H9 (cell line): ENCODE measurements at regions not wholly inside any gene's neighbourhood (a gene's known extent, or its start where the extent isn't known, plus 50 kb on each side); places are given as distances from the start of the nearest gene placed in this dataset.

ENCODE experiments used
- DNase-seq: peaks from one replicate; pipeline ENCODE4 v3.0.0-alpha.2; 2017
- H2AFZ ChIP-seq: one replicate; pipeline ENCODE4 v1.6.1; 2013; ENCODE audit warnings: mild to moderate bottlenecking, low read length, control low read depth, moderate library complexity
- H2AK5ac ChIP-seq: 2 replicates; pipeline ENCODE4 v1.6.1; 2013; ENCODE audit warnings: low read length, control low read depth, mixed read lengths; ENCODE audit not compliant: insufficient read length
- H2BK120ac ChIP-seq: one replicate; pipeline ENCODE4 v1.6.1; 2013; ENCODE audit warnings: low read depth, mild to moderate bottlenecking, low read length, control low read depth, inconsistent platforms; ENCODE audit not compliant: poor library complexity, severe bottlenecking
- H2BK12ac ChIP-seq: 2 replicates; pipeline ENCODE4 v1.6.1; 2013; ENCODE audit warnings: low read length, control low read depth, mixed read lengths, low read depth; ENCODE audit not compliant: insufficient read length
- H2BK15ac ChIP-seq: 2 replicates; pipeline ENCODE4 v1.6.1; 2013; ENCODE audit warnings: low read depth, low read length, control low read depth
- H2BK20ac ChIP-seq: one replicate; pipeline ENCODE4 v1.6.1; 2013; ENCODE audit warnings: low read depth, mild to moderate bottlenecking, low read length, control low read depth, inconsistent platforms; ENCODE audit not compliant: poor library complexity, severe bottlenecking
- H2BK5ac ChIP-seq: 2 replicates; pipeline ENCODE4 v1.6.1; 2013; ENCODE audit warnings: low read length, control low read depth, mixed read lengths; ENCODE audit not compliant: insufficient read length
- H3K14ac ChIP-seq: 2 replicates; pipeline ENCODE4 v1.6.1; 2013; ENCODE audit warnings: low read length, control low read depth; ENCODE audit not compliant: insufficient read depth
- H3K18ac ChIP-seq: 2 replicates; pipeline ENCODE4 v1.6.1; 2013; ENCODE audit warnings: low read depth, mild to moderate bottlenecking, mixed read lengths, low read length, control low read depth; ENCODE audit not compliant: insufficient read length
- H3K23ac ChIP-seq: 2 replicates; pipeline ENCODE4 v1.6.1; 2013; ENCODE audit warnings: low read length, control low read depth, mixed read lengths, low read depth; ENCODE audit not compliant: insufficient read length
- H3K23me2 ChIP-seq: 2 replicates; pipeline ENCODE4 v1.6.1; 2013; ENCODE audit warnings: low read depth, mild to moderate bottlenecking, mixed read lengths, low read length, control low read depth; ENCODE audit not compliant: insufficient read length, poor library complexity, severe bottlenecking
- H3K27ac ChIP-seq: 2 replicates; pipeline ENCODE4 v1.5.1; 2013; ENCODE audit warnings: low read length, control low read depth, mixed read lengths, low read depth; ENCODE audit not compliant: insufficient read length
- H3K27me3 ChIP-seq: 2 replicates; pipeline ENCODE4 v1.6.1; 2013; ENCODE audit warnings: low read length, control low read depth, inconsistent platforms; ENCODE audit not compliant: insufficient read depth
- H3K4ac ChIP-seq: 2 replicates; pipeline ENCODE4 v1.6.1; 2013; ENCODE audit warnings: low read depth, mild to moderate bottlenecking, control low read depth, inconsistent platforms, low read length, moderate library complexity
- H3K4me1 ChIP-seq: 2 replicates; pipeline ENCODE4 v1.6.1; 2013; ENCODE audit warnings: low read length, control low read depth, inconsistent platforms; ENCODE audit not compliant: insufficient read depth
- H3K4me2 ChIP-seq: 2 replicates; pipeline ENCODE4 v1.6.1; 2013; ENCODE audit warnings: low read length, control low read depth, mixed read lengths; ENCODE audit not compliant: insufficient read length, insufficient read depth
- H3K56ac ChIP-seq: 2 replicates; pipeline ENCODE4 v1.6.1; 2013; ENCODE audit warnings: low read depth, mild to moderate bottlenecking, mixed read lengths, low read length, control low read depth; ENCODE audit not compliant: insufficient read length
- H3K79me1 ChIP-seq: 2 replicates; pipeline ENCODE4 v1.6.1; 2013; ENCODE audit warnings: low read depth, mild to moderate bottlenecking, moderate library complexity, low read length, control low read depth, inconsistent platforms; ENCODE audit not compliant: insufficient read depth, poor library complexity, severe bottlenecking
- H3K79me2 ChIP-seq: 2 replicates; pipeline ENCODE4 v1.6.1; 2013; ENCODE audit warnings: low read length, control low read depth, inconsistent platforms; ENCODE audit not compliant: insufficient read depth
- H3K9ac ChIP-seq: 2 replicates; pipeline ENCODE4 v1.6.1; 2013; ENCODE audit warnings: low read length, control low read depth, mixed read lengths; ENCODE audit not compliant: insufficient read length; ENCODE audit errors: extremely low read depth
- H3K9me3 ChIP-seq: one replicate; pipeline ENCODE4 v1.6.1; 2013; ENCODE audit warnings: low read depth, low read length, inconsistent platforms; ENCODE audit not compliant: control insufficient read depth
- H3T11ph ChIP-seq: one replicate; pipeline ENCODE4 v1.6.1; 2013; ENCODE audit warnings: mild to moderate bottlenecking, low read length, control low read depth, inconsistent platforms
- H4K20me1 ChIP-seq: one replicate; pipeline ENCODE4 v1.6.1; 2013; ENCODE audit not compliant: control insufficient read depth, insufficient read length, insufficient read depth
- H4K5ac ChIP-seq: 2 replicates; pipeline ENCODE4 v1.6.1; 2013; ENCODE audit warnings: low read depth, mild to moderate bottlenecking, mixed read lengths, low read length, control low read depth; ENCODE audit not compliant: insufficient read length
- H4K8ac ChIP-seq: replicated peaks from 2 replicates; pipeline ENCODE4 v1.6.1; 2013; ENCODE audit warnings: low read length, control low read depth, mixed read lengths, low read depth; ENCODE audit not compliant: insufficient read length
- H4K91ac ChIP-seq: 2 replicates; pipeline ENCODE4 v1.6.1; 2013; ENCODE audit warnings: low read depth, mild to moderate bottlenecking, moderate library complexity, mixed read lengths, low read length, control low read depth; ENCODE audit not compliant: insufficient read length
- H3K27ac Mint-ChIP-seq, 3 experiments: 2 replicates in 2 of 3; 3 replicates in 1 of 3; pipeline ENCODE4 v1.8.0; 2020 to 2021; ENCODE audit warnings: mixed read lengths in 3 of 3, mild to moderate bottlenecking in 1 of 3, moderate library complexity in 1 of 3
- H3K27me3 Mint-ChIP-seq: 2 replicates; pipeline ENCODE4 v1.8.0; 2021; ENCODE audit warnings: low read depth, mild to moderate bottlenecking, moderate library complexity, mixed read lengths
- H3K36me3 Mint-ChIP-seq, 3 experiments: 2 replicates in 2 of 3; 3 replicates in 1 of 3; pipeline ENCODE4 v1.8.0; 2020 to 2021; ENCODE audit warnings: low read depth in 3 of 3, mixed read lengths in 3 of 3; ENCODE audit not compliant: insufficient read depth in 1 of 3
- H3K4me1 Mint-ChIP-seq, 2 experiments: 2 replicates each; pipeline ENCODE4 v1.8.0; 2020; ENCODE audit warnings: mixed read lengths in 2 of 2
- H3K4me3 Mint-ChIP-seq, 2 experiments: 2 replicates in 1 of 2; 3 replicates in 1 of 2; pipeline ENCODE4 v1.8.0; 2020 to 2021; ENCODE audit warnings: mild to moderate bottlenecking in 2 of 2, mixed read lengths in 2 of 2, moderate library complexity in 1 of 2
- H3K9me3 Mint-ChIP-seq, 2 experiments: 2 replicates in 1 of 2; 3 replicates in 1 of 2; pipeline ENCODE4 v1.8.0; 2020; ENCODE audit warnings: mild to moderate bottlenecking in 2 of 2, mixed read lengths in 2 of 2, moderate library complexity in 1 of 2
- WGBS: extraction: QIAGEN DNeasy Blood & Tissue Kit; methylation state at CpG from one replicate; pipeline ENCODE4 v1.1.7; 2013; ENCODE audit warnings: missing lambda C conversion rate, low lambda C conversion rate, mixed read lengths; ENCODE audit not compliant: insufficient read length; ENCODE audit errors: extremely low coverage; 5-methylcytosine and 5-hydroxymethylcytosine counted together
- TF ChIP-seq, protein P1 (sequence below): fragments of 200-600 bp; sonication (generic); conservative IDR thresholded peaks from 3 replicates; pipeline ENCODE4 v1.8.0; 2021; ENCODE audit warnings: antibody characterized with exemption, mild to moderate bottlenecking

DNA sequence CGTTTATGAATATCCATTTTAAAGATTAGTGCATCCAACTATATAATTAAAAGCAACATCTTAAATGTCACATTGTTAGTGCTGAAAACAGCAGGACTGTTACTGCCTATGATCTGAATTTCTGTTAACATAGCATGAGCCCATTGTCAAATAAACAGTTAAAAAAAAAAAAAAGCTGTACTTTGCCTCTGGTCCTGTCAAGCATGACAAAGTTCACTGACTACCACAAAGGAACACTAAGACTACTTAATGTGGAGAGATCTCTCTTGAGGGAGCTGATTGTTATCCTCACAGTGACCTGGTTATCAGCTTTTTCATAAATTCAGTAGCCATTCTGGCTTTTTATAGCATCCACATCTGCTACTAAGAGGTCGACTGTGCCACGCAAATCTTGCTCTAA, 228.1 kb downstream of the TMEM200A start:
- Mint-ChIP-seq H3K4me3 (no peak overlapping the region), H3K27ac (no peak overlapping the region), H3K36me3 (peaks cover 0 to 5% (median 0%) of the 10 kb centered on the region in 3 experiments; a peak in 4 of 7 replicates), H3K27me3 (no peaks in the 10 kb centered on the region), H3K9me3 (peaks cover 0 to 5% of the 10 kb centered on the region in 2 experiments; a peak in 4 of 5 replicates), H3K4me1 (peaks cover 0 to 2% of the 10 kb centered on the region in 2 experiments; a peak in 1 of 4 replicates)
- H3K4me1 ChIP-seq: no peaks in the 10 kb centered on the region
- H2BK20ac ChIP-seq: no peak overlapping the region
- no peak overlapping the region for H3K23ac ChIP-seq
- H3K79me2 ChIP-seq: no peaks in the 10 kb centered on the region
- no peak overlapping the region for H3K56ac ChIP-seq
- no peak overlapping the region for H4K91ac ChIP-seq
- H3K79me1 ChIP-seq: no peaks in the 10 kb centered on the region
- no CpG with 5 or more reads among the region's 3 CpGs for WGBS
- H3K4me2 ChIP-seq: no peak overlapping the region
- H2BK5ac ChIP-seq: no peak overlapping the region
- no peak overlapping the region for H4K8ac ChIP-seq
- no peak overlapping the region for H3K18ac ChIP-seq
- no peaks in the 10 kb centered on the region for H4K20me1 ChIP-seq
- no peak overlapping the region for H2BK15ac ChIP-seq
- H2BK12ac ChIP-seq: no peak overlapping the region
- no peak overlapping the region for H3K14ac ChIP-seq
- no peak overlapping the region for H3K4ac ChIP-seq
- no peaks in the 10 kb centered on the region for H3K9me3 ChIP-seq
- no peak overlapping the region for H2AFZ ChIP-seq
- H3K23me2 ChIP-seq: no peaks in the 10 kb centered on the region
- no peak overlapping the region for H2AK5ac ChIP-seq
- H3T11ph ChIP-seq: no peak overlapping the region
- TF ChIP-seq, protein P1, sequence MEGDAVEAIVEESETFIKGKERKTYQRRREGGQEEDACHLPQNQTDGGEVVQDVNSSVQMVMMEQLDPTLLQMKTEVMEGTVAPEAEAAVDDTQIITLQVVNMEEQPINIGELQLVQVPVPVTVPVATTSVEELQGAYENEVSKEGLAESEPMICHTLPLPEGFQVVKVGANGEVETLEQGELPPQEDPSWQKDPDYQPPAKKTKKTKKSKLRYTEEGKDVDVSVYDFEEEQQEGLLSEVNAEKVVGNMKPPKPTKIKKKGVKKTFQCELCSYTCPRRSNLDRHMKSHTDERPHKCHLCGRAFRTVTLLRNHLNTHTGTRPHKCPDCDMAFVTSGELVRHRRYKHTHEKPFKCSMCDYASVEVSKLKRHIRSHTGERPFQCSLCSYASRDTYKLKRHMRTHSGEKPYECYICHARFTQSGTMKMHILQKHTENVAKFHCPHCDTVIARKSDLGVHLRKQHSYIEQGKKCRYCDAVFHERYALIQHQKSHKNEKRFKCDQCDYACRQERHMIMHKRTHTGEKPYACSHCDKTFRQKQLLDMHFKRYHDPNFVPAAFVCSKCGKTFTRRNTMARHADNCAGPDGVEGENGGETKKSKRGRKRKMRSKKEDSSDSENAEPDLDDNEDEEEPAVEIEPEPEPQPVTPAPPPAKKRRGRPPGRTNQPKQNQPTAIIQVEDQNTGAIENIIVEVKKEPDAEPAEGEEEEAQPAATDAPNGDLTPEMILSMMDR: no peak
- DNase-seq: no peak
- H3K27ac ChIP-seq: no peak overlapping the region
- H4K5ac ChIP-seq: no peak overlapping the region
- no peak overlapping the region for H3K9ac ChIP-seq
- H2BK120ac ChIP-seq: no peak overlapping the region
- H3K27me3 ChIP-seq: no peaks in the 10 kb centered on the region
